Psoas muscle (tissue), 7 donors: ENCODE measurements at regions not wholly inside any gene's neighbourhood (a gene's known extent, or its start where the extent isn't known, plus 50 kb on each side); places are given as distances from the start of the nearest gene placed in this dataset.

Source experiments
- ATAC-seq, 4 donors: fragments of 200-7000 bp; cut with Tn5 transposase; one replicate each; pipeline ENCODE4 v1.9.1; 2020; ENCODE audit warnings: moderate library complexity in 3 of 4, mild to moderate bottlenecking in 2 of 4
- DNase-seq, 2 donors: peaks; one replicate each; pipeline ENCODE4 v3.0.0-alpha.2; 2020
- H3K27ac ChIP-seq: fragments of 200-600 bp; one replicate; pipeline ENCODE4 v1.8.0; 2022
- H3K27me3 ChIP-seq, 3 donors: fragments of 200-600 bp in 1 of 3; one replicate each; pipeline versions ENCODE4 v1.6.1 to v1.8.0; 2013 to 2022; ENCODE audit warnings: low read length in 2 of 3, mild to moderate bottlenecking in 2 of 3, moderate library complexity in 1 of 3; ENCODE audit not compliant: insufficient read depth in 3 of 3
- H3K36me3 ChIP-seq, 2 donors: fragments of 200-600 bp in 1 of 2; one replicate each; pipeline versions ENCODE4 v1.6.1 to v1.8.0; 2013 to 2022; ENCODE audit warnings: low read depth in 1 of 2, mild to moderate bottlenecking in 1 of 2, moderate library complexity in 1 of 2; ENCODE audit not compliant: insufficient read depth in 1 of 2
- H3K4me1 ChIP-seq: fragments of 200-600 bp; one replicate; pipeline ENCODE4 v1.8.0; 2022
- H3K4me3 ChIP-seq: fragments of 200-600 bp; one replicate; pipeline ENCODE4 v1.8.0; 2022; ENCODE audit warnings: mild to moderate bottlenecking
- H3K9me3 ChIP-seq: fragments of 200-600 bp; one replicate; pipeline ENCODE4 v1.8.0; 2022
- CTCF ChIP-seq: fragments of 200-600 bp; IDR thresholded peaks from one replicate; pipeline ENCODE4 v1.8.0; 2022; ENCODE audit warnings: antibody characterized with exemption
- WGBS, 3 donors: extraction: QIAGEN DNeasy Blood & Tissue Kit; methylation state at CpG; one replicate each; pipeline versions ENCODE4 v1.1.6 to v1.1.7; 2013; 5-methylcytosine and 5-hydroxymethylcytosine counted together
- intact Hi-C, 2 donors: fragments of 100-400 bp; cut with DNase I; formaldehyde crosslinking; loops; one replicate each; pipeline versions ENCODE4 v1.11.0 to v1.14.2; 2022
- donor health status: healthy with polysubstance abuse.
- donor health status: DM: no; HTN: no; CAD: no; lungs with moderate emphysema.
- donor health status: Bipolar disorder and iron deficiency.
- donor health status: healthy.
- donor health status: DM: yes; HTN: yes; CAD: no.
- donor health status: DM: no; HTN: no; CAD: no.
- donor health status: DM: yes; HTN: yes; CAD: no.

- Histone ChIP-seq H3K36me3 (no peaks in the 10 kb centered on the region), H3K27ac (no peak overlapping the region), H3K9me3 (no peaks in the 10 kb centered on the region), H3K4me1 (no peaks in the 10 kb centered on the region), H3K27me3 (peaks cover 0 to 2% (median 0%) of the 10 kb centered on the region in 3 donors), H3K4me3 (no peak overlapping the region)
- 86 to 93% (median 93%) methylated on average over 1 of the region's 1 CpG for WGBS, 3 donors
- TF ChIP-seq CTCF = no peak
- DNase-seq (no peak), ATAC-seq (no peak)
- intact Hi-C loops = no loop called here
Observed at GRCh38 chr4:96787766-96788165, 947.9 kb downstream of the PDHA2 start.

GRCh38 chr4:96809563-96809962 is 969.7 kb downstream of the PDHA2 start:
- Histone ChIP-seq H3K27ac (no peak overlapping the region), H3K4me1 (no peaks in the 10 kb centered on the region), H3K9me3 (no peaks in the 10 kb centered on the region), H3K27me3 (no peaks in the 10 kb centered on the region), H3K36me3 (no peaks in the 10 kb centered on the region), H3K4me3 (no peak overlapping the region)
- no peak for DNase-seq
- ATAC-seq = no peak
- WGBS, 3 donors = 81 to 85% (median 84%) methylated on average over 2 of the region's 2 CpGs
- TF ChIP-seq CTCF = no peak
- intact Hi-C loops = no loop called here

- ATAC-seq (no peak), DNase-seq (no peak)
- 58 to 70% (median 64%) methylated on average over 4 of the region's 4 CpGs for WGBS, 3 donors
- intact Hi-C loops = no loop called here
- no peak for TF ChIP-seq CTCF
- Histone ChIP-seq H3K4me1 (no peaks in the 10 kb centered on the region), H3K27ac (no peak overlapping the region), H3K9me3 (no peaks in the 10 kb centered on the region), H3K27me3 (no peaks in the 10 kb centered on the region), H3K36me3 (no peaks in the 10 kb centered on the region), H3K4me3 (no peak overlapping the region)
Observed at GRCh38 chr4:96827086-96827485, 987.2 kb downstream of the PDHA2 start.

DNA sequence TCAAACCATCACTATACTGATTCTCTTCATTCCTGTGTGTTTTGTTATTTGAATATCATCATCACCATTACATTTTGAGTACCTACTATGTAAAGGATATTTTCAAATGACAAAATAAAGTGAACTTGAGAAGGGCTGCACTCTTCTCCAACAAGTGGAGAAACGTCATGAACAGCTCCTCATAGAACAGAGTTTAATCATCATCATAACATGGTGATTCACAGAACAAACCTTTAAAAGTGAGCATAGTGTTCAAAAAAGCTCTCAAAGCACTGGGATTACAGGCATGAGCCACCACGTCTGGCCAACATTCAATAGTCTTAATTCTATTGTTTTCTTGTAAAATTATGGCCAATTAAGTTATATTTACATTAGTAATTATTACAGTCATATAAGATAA is 993.9 kb downstream of the PDHA2 start:
- intact Hi-C loops = no loop called here
- H3K27me3 ChIP-seq = peaks cover 0 to 2% (median 0%) of the 10 kb centered on the region in 3 donors
- H3K4me3 ChIP-seq = no peak overlapping the region
- no peaks in the 10 kb centered on the region for H3K4me1 ChIP-seq
- no peak for DNase-seq
- no peaks in the 10 kb centered on the region for H3K36me3 ChIP-seq
- H3K27ac ChIP-seq = no peak overlapping the region
- WGBS, 3 donors = 48 to 60% (median 59%) methylated on average over 2 of the region's 2 CpGs
- H3K9me3 ChIP-seq = no peaks in the 10 kb centered on the region
- ATAC-seq = no peak
- TF ChIP-seq CTCF = no peak

- TF ChIP-seq CTCF = no peak
- 63 to 64% (median 64%) methylated on average over 3 of the region's 3 CpGs for WGBS, 3 donors
- DNase-seq (no peak), ATAC-seq (no peak)
- H3K36me3 ChIP-seq = no peaks in the 10 kb centered on the region
- intact Hi-C loops = no loop called here
- no peaks in the 10 kb centered on the region for H3K4me1 ChIP-seq
- no peak overlapping the region for H3K4me3 ChIP-seq
- H3K9me3 ChIP-seq = no peaks in the 10 kb centered on the region
- H3K27ac ChIP-seq = no peak overlapping the region
- H3K27me3 ChIP-seq = peaks cover 0 to 2% (median 0%) of the 10 kb centered on the region in 3 donors
Observed at GRCh38 chr4:96835991-96836390, 996.1 kb downstream of the PDHA2 start.
